ENCODE measurements at regions not wholly inside any gene's neighbourhood (a gene's known extent, or its start where the extent isn't known, plus 50 kb on each side); places are given as distances from the start of the nearest gene placed in this dataset.

DNA sequence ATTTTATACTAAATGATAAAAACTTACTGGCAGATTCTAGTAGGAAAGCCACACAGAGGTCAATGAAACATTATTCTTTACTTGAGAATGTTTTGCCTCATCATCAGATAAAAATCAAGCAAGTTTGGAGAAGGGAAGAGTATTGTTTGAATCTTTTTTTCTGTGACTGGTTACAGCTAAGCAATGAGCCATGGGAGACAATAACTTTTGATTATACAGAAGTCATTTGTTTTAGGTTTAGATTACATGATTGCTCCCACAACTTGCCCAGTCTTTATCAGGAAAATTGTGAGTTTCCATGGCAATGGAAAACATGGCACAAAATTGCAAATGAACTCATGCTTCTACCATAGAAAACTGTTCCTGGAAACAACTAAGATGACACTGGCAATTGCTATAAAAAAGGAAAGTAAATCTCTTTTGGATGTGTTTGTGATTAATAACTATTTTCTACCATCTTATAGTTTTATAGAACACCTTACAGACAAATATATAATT lies 476.8 kb downstream of the MBD2 start:
- no peak for DNase-seq

DNA sequence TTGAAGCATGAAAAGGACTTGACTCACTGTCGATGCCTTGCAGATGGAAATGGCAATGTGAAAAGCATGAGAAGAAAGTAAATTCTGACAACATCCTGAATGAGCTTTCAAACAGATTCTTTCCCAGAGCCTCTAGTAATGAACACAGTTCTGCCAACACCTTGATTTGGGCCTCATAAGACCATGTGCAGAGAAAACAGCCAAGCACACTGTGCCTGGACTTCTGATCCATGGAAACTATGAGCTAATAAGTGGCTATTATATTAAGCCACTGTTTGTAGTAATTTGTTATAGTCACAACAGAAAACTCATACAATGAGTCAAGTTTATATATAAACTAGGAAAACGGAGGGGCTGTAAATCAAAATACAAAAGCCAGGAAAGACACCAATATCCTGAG lies 477.3 kb downstream of the MBD2 start:
- peak; percentile 23 for DNase-seq

GRCh38 chr18:53745986-53746385 lies 478.5 kb downstream of the MBD2 start:
- no peak for DNase-seq

DNA sequence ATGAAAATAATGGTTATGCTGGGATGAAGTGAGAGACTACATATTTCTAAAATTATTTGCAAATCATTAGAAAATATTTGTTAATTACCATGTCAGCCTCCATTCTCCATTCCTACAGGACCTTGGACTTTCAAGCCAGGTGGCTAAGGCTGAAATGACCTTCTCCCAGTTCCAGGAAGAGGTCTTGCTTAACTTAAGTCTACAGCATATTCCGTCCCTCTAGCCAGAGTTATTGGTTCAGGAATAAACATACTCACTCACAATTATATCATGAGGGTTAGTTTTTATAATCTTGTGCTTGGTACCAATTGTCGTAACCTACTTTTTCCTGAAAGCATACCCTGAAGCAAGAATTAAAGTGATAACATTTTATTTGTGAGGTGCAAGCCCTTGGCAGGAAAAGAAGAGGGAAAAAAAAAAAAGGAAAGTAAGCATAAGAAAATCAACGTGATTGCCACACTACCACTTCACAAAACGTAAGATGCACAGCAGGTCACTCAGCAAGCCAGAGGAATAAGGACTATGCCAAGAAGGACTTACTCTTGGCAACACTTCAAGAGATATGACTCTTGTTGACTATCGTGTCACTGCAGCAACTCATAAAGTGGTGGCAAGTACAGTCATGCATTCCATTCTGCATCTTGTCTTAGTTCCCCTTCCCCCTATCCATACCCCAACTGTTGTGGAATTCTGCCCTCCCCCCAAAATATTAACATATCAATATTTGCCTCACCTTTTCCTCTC lies 479.1 kb downstream of the MBD2 start:
- no peak for DNase-seq

- no peak for DNase-seq
These were observed 484.8 kb downstream of the MBD2 start for GRCh38 chr18:53739700-53740099.

DNA sequence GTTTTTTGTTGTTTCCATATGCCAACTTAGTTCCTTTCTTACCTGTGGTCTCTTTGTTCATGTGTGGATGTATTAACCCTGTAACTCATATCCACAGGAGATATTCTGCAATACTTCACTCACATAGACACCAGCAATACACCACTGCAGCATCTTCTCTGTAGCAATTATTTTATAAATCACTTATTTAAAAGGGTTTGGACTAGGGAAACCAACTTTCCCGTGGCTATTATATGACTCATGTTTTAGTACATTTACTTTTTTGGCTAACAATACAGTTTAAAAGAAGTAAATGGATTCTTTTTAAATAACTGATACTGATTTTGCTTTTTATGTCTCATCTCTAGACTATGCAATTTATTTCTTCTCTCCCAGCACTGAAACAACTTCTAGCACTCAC lies 488.9 kb downstream of the MBD2 start:
- DNase-seq = no peak

DNA sequence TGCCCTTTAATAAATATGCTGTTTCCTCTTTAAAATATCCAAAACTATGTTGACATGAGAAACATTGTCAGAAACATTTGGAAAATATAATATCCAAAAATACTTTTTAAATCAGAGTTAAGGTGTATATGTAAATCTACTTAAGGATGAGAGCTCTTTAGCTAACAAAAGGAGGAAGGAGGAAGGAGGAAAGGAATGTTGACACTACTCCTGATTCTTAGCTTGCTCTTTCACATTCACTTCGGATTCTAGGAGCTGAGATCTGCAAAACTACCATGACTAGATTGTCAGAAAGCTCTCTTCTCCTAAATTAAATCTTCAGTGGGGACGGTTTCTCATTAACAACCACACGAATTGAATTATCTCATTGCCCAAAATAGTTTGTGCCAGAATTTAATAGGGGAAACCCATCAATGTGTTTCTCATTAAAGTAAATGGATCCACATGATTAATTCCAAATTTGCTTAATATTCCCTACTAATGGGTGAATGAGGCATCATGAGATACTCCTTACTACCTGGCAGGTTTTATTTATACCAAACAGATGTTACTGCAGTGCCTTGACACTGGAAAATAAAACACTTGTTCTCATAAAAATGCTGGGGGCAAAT lies 509.1 kb downstream of the MBD2 start:
- DNase-seq = no peak

DNA sequence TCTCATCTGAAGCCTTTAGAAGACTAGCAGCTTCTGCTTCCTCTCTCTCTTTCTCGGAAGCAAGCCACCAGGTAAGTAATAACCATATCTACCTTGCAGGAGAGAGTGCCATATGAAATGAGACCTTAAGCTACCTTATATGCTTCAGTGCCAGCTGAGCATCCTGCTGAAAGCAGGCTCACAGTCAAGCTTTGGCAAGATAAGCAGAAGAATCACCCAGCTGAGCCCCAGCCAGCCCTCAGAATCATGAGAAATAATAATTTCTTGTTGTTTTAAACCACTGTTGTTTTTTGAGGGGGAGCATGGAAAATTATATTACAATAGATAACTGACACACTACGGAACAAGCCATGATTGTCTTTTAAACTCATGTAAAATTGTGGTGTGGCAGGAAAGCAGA lies 514.4 kb downstream of the MBD2 start:
- no peak for DNase-seq

DNA sequence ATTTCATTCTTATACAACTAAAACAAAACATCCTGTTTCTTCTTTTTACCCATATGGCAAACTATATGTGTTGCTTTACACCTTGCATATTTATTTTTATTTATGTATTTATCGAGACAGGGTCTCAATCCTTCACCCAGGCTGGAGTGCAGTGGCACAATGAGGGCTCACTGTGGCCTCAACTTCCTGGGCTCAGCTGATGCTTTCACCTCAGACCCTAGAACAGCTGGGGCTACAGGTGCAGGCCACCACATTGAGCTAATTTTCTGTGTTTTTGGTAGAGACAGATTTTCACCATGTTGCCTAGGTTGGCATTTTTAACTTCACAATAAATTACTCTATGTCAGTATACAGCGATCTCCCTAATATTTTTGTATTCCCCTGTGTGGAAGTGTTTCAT lies 522.0 kb downstream of the MBD2 start:
- DNase-seq = no peak

DNA sequence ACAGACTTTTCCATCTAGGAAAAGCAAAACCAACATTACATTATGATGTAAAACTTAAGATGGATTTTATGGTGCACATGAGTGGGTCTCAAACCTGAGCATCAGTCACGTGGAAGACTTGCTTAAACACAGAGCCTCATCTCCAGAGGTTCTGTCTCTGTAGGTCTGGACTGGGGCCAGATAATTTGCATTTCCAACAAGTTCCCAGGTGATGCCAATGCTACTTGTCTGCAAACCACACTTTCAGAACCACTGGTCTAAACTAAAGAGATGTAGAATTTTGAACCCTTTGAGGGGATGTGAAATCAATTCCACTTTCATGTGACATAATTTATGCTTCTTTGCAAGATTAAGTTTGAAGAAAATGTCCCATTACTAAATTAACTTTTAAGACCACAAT lies 522.8 kb downstream of the MBD2 start:
- peak; percentile 34 for DNase-seq

DNA sequence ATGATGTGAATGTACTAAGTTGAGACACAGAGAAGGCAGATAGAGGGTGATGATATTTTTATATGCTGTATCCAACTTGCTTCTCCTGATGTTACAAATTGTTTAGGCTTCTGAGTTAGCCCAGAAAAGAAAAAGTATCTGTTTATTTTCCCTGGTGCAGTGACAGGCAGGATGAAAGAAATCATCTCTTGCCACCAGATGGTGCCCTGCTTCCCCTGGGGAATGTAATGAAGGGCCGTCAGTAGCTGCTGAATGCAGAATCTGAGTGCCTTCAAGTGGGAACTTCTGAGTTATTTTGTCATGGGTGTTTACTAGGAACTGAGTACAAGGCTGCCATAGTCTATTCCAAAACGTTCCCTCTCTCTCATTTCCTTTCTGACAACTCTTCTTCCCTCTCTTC lies 525.6 kb downstream of the MBD2 start:
- DNase-seq = peak; percentile 74

- DNase-seq = no peak
These were observed 534.6 kb downstream of the MBD2 start for GRCh38 chr18:53689886-53690285.

DNA sequence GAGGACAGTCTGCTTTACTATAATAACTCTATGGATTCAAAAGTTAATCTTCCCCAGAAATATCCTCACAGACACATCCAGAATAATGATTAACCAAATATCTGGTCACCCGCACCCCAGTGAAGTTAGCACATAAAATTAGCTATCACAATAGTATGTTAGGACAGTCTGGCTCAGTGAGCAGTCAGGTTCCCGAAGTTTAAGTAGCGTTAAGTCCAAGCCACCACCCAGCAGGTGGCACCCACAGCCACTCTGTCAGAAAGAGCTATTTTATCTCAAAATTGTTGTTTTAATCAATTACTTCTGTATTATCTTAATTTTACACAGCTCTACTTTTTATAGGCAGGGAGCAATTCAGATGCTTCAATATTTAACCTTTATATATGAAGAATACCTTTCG lies 537.5 kb downstream of the MBD2 start:
- DNase-seq = no peak

DNA sequence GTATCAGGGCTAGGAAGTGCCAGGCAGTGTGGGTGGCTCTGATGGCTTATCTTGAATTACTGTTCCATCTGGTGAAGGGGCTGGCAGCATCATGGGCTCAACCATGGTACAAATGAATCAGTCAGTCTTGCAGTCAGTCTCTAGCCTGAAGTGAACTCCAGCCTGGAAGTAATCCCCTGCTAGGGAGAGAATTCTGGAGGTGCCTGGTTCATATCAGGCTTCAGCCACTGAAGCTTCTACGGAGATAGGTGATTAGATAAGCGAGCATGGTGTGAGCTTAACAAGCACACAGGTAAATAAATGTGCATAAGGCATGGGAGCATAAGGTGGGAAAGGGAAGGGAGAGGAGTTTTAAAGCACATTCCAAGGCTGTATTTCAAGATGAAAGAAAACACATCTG lies 541.7 kb downstream of the MBD2 start:
- no peak for DNase-seq

DNA sequence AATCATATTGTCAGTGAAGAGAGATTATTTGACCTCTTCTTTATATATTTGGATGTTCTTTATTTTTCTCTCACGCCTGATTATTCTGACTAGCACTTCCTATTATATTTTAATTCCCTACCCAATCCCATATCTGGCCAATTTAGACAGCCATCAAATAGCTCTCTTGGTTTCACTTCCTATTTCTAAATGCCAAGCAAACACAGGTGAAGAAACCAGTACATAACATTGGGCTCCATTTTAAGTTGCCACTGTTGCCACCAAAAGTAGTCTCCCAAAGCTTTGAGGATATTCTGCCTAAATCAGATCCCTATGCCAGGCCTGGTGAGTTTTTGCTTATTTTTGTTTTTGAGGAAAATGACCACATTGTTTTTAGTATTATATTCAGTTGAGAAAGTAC lies 547.0 kb downstream of the MBD2 start:
- no peak for DNase-seq

DNA sequence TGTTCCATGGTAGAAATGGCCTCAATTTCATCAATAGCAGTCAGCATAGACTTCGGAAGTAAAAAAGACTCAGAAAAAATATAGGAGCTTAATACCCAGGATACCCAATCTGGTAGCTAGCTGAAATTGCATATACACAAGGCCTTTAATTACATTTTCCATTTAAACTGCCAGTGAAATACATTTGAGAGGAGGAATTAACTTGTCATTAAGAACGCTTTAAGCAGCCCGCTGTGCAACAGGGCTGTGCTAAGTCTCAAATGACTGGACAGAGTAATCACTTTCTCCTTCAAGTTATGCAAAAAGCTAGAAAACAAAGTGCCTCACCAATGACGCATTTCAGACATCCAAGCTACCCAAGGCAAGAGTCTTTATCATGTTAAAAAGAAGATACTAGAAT lies 558.8 kb downstream of the MBD2 start:
- DNase-seq = no peak

DNA sequence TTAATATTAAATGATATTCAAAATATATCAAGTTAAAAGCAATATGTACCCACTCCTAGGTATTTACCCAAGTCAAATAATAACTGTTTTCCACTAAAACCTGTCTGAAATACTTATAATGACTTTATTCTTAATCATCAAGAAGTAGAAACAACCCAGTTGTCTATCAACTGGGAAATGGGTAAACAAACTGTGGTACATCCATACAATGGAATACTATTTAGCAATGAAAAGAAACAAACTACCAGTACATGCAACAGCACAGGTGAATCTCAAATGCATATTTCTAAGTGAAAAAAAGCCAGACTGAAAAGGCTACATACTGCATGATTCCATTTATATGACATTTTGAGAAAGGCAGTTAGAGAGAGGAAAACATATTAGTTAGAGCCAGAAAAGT lies 559.9 kb downstream of the MBD2 start:
- DNase-seq = no peak

DNA sequence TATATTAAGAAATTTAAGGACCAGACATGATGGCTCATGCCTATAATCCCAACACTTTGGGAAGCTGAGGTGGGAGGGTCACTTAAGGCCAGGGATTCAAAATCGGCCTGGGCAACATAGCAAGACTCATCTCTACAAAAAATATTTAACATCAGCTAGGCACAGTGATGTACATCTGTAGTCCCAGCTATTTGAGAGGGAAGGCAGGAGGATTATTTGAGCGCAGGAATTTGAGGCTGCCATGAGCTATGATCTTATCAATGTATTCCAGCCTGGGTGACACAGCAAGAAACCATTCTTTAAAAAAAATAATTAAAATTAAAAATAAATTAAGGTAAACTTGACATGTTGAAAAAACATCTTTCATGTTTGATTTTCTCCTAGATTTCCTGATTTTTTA lies 564.2 kb downstream of the MBD2 start:
- DNase-seq = no peak

DNA sequence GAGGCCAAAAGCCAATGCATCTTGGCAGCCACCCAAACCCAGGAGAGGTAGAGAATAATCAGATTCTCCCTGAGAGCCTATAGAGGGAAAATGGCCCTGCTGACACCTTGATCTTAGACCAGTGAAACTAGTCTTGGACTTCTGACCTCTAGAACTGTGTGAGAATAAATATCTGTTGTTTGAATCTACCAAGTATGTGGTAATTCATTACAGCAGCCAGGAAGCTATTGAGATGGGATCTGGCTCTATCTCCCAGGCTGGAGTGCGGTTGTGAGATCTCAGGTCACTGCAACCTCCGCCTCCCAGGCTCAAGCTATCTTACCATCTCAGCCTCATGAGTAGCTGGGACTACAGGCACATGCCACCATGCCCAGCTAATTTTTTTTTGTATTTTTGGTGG lies 567.2 kb downstream of the MBD2 start:
- no peak for DNase-seq

DNA sequence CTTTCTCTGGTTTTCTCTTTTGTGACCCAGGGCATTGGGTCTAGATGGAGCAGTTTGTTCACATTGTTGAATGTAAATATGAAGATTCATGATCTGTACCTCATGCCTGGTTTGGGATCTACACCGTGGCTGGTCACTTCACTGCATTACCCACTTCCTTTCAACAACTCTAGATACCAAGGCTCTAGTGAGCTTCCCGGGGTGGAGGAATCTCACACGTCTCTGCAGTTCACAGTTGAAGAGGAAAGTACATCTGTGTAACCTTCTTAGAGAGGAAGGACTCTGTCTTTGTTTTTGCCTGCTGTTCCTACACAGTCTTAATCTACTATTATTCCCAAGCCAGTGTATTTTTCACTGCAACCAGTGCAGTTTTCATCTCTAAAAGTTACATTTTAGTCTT lies 574.8 kb downstream of the MBD2 start:
- DNase-seq = no peak

DNA sequence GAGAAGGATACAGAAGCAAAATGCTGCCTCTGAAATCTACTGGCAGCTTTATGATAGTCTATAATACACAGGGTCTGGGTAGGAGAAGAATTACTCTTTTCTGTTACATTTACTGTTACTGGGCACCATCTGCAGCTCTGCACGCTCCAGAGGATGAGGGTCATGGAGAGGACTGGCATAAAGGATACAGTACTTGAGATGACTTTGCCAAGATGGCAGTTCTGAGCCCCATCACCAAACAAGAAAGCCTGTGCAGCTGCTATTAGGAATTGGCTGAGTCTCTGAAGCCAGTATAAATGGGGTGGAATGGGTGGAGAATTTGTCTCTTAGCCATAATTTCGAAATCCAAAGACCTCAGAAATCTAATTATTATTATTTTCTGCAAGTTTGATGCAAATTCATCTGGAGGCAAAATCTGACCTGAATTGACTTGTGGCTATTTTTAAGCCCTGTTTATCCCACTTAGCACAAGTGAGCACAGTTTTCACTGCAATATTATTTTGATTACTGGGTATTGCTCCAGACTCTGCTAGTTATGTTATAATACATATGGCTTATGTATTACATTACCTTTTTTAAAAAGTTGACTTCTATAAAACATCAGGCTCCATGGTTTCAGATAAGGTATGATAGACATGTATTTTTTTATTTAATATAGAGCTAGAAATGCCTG lies 579.5 kb downstream of the MBD2 start:
- no peak for DNase-seq

DNA sequence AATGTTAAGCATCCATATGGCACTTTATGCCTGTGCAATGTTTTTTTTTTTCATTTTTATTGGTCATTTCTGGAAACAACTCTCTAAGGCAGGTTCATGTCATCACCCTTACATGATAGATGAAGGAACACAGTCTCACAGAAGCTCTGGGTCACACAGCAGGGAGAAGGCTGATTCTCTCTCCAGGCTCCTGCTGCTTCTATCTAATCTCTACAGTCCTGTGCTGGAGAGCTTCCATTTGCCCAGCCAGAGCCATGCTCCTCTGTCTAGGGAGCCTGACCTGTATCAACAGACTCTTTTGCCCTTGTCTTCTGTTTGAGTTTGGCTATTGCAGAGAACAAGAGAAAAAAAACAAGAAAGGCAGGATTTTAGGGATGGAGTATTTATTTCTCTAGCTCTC lies 584.8 kb downstream of the MBD2 start:
- no peak for DNase-seq

- no peak for DNase-seq
These were observed 595.1 kb downstream of the MBD2 start for GRCh38 chr18:53629337-53629736.

GRCh38 chr18:53625997-53626599 lies 598.4 kb downstream of the MBD2 start:
- no peak for DNase-seq

All from COR-L47 (cell line).